Activated T-helper 1 cell treated with anti-CD3 and anti-CD28 coated beads, Interleukin-2, amount 50 U/mL, for 16 hours (primary cell): ENCODE measurements at regions not wholly inside any gene's neighbourhood (a gene's known extent, or its start where the extent isn't known, plus 50 kb on each side); places are given as distances from the start of the nearest gene placed in this dataset.

Source experiments
- DNase-seq, 2 donors: peaks; one replicate each; pipeline ENCODE4 v3.0.0-alpha.2; 2020; ENCODE audit warnings: low read depth in 1 of 2, low spot score in 1 of 2

- no peak for DNase-seq
Observed at GRCh38 chr12:108029051-108029835, 99.8 kb upstream of the WSCD2 start.

- DNase-seq = no peak
Observed at GRCh38 chr12:108033090-108033489, 96.0 kb upstream of the WSCD2 start.

- no peak for DNase-seq
Observed at GRCh38 chr12:108035372-108035771, 93.7 kb upstream of the WSCD2 start.

GRCh38 chr12:108037960-108038359 is 91.1 kb upstream of the WSCD2 start:
- no peak for DNase-seq

- DNase-seq = no peak
Observed at GRCh38 chr12:108039794-108040193, 89.3 kb upstream of the WSCD2 start.

- DNase-seq = no peak
Observed at GRCh38 chr12:108040947-108041346, 88.1 kb upstream of the WSCD2 start.

GRCh38 chr12:108043286-108043685 is 85.8 kb upstream of the WSCD2 start:
- no peak for DNase-seq

- no peak for DNase-seq
Observed at GRCh38 chr12:108043750-108044533, 85.1 kb upstream of the WSCD2 start.

- no peak for DNase-seq
Observed at GRCh38 chr12:108046135-108046534, 83.0 kb upstream of the WSCD2 start.

GRCh38 chr12:108046650-108047049 is 82.4 kb upstream of the WSCD2 start:
- DNase-seq = no peak

GRCh38 chr12:108047071-108047550 is 82.0 kb upstream of the WSCD2 start:
- DNase-seq = no peak

GRCh38 chr12:108048686-108049085 is 80.4 kb upstream of the WSCD2 start:
- no peak for DNase-seq

- DNase-seq = no peak
Observed at GRCh38 chr12:108050696-108051095, 78.4 kb upstream of the WSCD2 start.

- DNase-seq = no peak
Observed at GRCh38 chr12:108052260-108052659, 76.8 kb upstream of the WSCD2 start.

- no peak for DNase-seq
Observed at GRCh38 chr12:108053512-108053911, 75.6 kb upstream of the WSCD2 start.

GRCh38 chr12:108054496-108054895 is 74.6 kb upstream of the WSCD2 start:
- DNase-seq = no peak

GRCh38 chr12:108055141-108055540 is 73.9 kb upstream of the WSCD2 start:
- no peak for DNase-seq

GRCh38 chr12:108060067-108060466 is 69.0 kb upstream of the WSCD2 start:
- no peak for DNase-seq

GRCh38 chr12:108060903-108061302 is 68.2 kb upstream of the WSCD2 start:
- no peak for DNase-seq

- DNase-seq = no peak
Observed at GRCh38 chr12:108063192-108063591, 65.9 kb upstream of the WSCD2 start.

GRCh38 chr12:108065069-108065468 is 64.0 kb upstream of the WSCD2 start:
- no peak for DNase-seq
